Hematopoietic multipotent progenitor cell treated with erythropoietin and hydrocortisone succinate and interleukin-3 and kit ligand, for 17 days (in vitro differentiated cells): ENCODE measurements at regions not wholly inside any gene's neighbourhood (a gene's known extent, or its start where the extent isn't known, plus 50 kb on each side); places are given as distances from the start of the nearest gene placed in this dataset.

Source experiments
- DNase-seq: peaks from one replicate; pipeline ENCODE4 v3.0.0-alpha.2; 2015; ENCODE audit warnings: low spot score

- no peak for DNase-seq
Measured at GRCh38 chr11:45473341-45473895, 187.3 kb upstream of the SYT13 start.

GRCh38 chr11:45472716-45473317 is 186.7 kb upstream of the SYT13 start:
- no peak for DNase-seq

GRCh38 chr11:45471266-45471665 is 185.1 kb upstream of the SYT13 start:
- DNase-seq = no peak

DNA sequence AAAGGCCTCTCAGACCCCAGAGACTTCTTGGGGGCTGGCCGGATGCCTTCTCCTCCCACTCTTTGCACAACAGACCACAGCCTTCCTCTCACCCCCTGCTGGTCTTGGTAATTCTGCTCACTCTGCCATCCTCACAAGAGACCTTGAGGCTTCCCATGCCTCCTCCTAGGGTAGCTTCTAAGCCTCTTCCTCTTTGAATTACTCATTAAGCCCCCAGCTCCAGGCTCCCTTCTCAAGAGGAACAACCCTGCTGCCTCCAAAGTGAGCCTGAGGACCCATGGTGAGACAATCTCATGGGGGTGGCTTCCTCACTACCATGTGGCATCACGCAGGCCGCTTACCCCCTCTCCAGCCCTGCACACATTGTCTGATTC is 184.6 kb upstream of the SYT13 start:
- no peak for DNase-seq

GRCh38 chr11:45470151-45470793 is 184.1 kb upstream of the SYT13 start:
- no peak for DNase-seq

DNA sequence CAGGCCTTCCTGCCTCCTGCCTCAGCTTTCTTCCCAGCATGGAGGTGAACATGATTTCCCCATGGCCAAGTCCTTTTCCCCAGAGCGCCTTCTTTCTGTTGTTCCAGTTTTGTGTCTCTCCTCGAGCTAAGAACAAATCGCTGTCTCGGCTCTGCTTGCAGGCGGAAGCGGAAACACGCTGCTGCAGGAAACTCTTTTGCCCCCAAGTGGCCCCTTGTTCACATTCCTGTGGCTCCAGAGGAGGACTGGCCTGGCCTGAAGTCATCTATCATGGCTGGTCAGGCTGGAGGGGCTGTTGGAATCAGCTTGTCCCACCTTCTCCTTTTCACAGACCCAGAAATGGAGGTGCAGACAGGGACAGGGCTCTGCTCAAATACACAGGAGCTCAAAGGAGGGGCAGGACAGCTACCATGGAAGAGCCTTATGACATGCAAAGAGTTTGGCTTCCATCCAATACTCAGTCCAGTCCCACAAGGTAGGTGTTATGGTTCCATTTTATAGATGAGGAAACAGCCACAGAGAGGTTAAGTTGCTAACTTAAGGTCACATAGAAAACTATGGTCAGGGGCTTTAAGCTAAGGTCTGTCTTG is 182.2 kb upstream of the SYT13 start:
- no peak for DNase-seq

GRCh38 chr11:45463541-45463940 is 177.4 kb upstream of the SYT13 start:
- no peak for DNase-seq

GRCh38 chr11:45461514-45461913 is 175.4 kb upstream of the SYT13 start:
- no peak for DNase-seq

- no peak for DNase-seq
Measured at GRCh38 chr11:45459491-45459890, 173.3 kb upstream of the SYT13 start.

DNA sequence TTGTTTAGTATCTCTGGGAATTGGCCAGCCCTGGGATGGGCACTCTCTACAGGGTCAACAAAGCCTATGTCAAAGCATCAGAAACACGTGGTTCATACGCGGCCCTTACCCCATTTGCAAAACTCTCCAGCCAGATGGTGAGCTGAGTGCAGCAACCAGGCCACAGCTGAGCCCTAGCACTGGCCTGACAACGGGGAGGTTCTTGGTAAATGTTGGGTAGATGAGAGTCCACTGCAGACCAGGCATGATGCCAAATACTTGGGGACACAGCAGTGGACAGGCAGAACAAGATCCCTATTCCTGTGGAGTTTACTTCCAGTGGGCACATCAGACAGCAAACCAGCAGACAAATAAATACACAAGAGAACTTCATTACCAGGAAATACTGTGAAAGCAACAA is 172.1 kb upstream of the SYT13 start:
- no peak for DNase-seq

GRCh38 chr11:45457649-45458048 is 171.5 kb upstream of the SYT13 start:
- DNase-seq = no peak

GRCh38 chr11:45456686-45457085 is 170.5 kb upstream of the SYT13 start:
- no peak for DNase-seq

GRCh38 chr11:45455536-45455935 is 169.4 kb upstream of the SYT13 start:
- DNase-seq = no peak

- DNase-seq = no peak
Measured at GRCh38 chr11:45454917-45455401, 168.8 kb upstream of the SYT13 start.

GRCh38 chr11:45453721-45454120 is 167.6 kb upstream of the SYT13 start:
- no peak for DNase-seq

DNA sequence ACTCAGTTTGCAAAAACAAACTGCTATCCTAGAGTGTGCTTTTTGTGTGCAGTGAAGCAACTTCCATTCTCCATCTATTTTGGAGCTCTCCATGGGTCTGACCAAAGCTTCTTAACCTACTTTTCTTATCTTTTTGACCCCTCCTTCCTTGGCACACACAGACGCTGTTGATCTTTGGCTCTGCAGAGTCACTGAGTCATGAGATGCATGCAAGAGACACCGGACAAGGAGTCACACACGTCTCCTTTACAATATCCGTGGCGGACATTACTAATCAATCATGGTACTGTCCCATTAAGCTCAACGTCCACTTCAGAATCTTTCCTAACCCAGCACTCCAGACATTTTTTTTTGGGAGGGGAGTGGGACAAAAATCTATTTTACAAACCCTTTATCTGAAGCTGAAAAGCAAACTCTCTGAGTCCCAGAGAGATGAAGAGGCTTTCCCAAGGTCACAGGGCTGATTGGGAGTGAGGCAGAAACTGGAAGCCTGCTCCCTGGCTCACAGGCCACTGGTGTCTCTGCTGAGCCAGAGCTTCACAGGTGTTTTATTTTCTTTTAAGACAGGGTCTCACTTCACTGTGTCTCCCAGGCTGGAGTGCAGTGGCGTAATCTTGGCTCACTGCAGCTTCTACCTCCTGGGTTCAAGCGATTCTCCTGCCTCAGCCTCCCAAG is 165.8 kb upstream of the SYT13 start:
- DNase-seq = no peak

GRCh38 chr11:45450189-45450588 is 164.0 kb upstream of the SYT13 start:
- no peak for DNase-seq

GRCh38 chr11:45449036-45449601 is 163.0 kb upstream of the SYT13 start:
- DNase-seq = no peak

GRCh38 chr11:45448561-45448960 is 162.4 kb upstream of the SYT13 start:
- no peak for DNase-seq

DNA sequence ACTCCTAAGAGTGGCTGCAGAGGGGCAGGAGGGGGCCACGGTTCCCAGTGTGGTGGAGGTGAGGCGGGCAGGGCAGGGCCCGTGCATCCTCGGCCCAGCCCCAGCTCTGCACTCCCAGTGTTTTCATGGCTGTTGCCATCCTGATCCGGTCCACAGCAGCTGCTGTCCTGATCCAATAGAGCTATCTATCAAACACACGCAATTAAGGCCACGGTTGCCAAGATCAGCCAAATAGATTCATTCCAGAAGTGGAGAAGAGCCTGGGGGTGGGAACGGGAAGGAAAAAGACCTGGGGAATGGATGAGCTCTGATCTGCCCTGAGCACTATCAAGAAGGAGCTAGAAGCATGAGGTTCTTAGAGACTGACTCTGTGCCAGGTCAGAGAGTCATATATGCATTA is 160.9 kb upstream of the SYT13 start:
- DNase-seq = no peak

DNA sequence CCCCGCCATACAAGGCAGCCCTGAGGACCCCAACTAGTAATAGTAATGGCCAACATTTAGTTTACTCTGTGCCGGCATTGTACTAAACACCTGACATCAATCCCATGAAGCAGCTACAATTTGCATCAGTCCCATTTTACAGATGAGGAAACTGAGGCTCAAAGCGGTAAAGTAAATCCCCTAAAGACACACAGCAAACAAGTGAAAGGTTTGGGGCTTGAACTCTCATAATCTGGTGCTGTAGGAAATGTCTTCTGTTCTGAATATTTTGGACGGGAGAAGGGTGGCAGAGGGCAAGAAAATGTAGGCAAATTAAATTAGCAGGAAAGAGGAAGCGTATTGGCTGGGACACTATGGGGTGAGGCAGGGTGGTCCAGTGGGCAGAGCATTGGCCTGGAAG is 160.3 kb upstream of the SYT13 start:
- no peak for DNase-seq

- DNase-seq = no peak
Measured at GRCh38 chr11:45444796-45445195, 158.7 kb upstream of the SYT13 start.

GRCh38 chr11:45440111-45440510 is 154.0 kb upstream of the SYT13 start:
- DNase-seq = no peak
